Astrocyte of the spinal cord (primary cell): ENCODE measurements at regions not wholly inside any gene's neighbourhood (a gene's known extent, or its start where the extent isn't known, plus 50 kb on each side); places are given as distances from the start of the nearest gene placed in this dataset.

Source experiments
- DNase-seq: peaks from one replicate; pipeline ENCODE4 v3.0.0; 2011; ENCODE audit warnings: low read depth, low spot score
- H3K4me3 ChIP-seq: 2 replicates; pipeline ENCODE4 v1.5.1; 2011; ENCODE audit warnings: low read depth, mild to moderate bottlenecking, low read length, moderate library complexity
- CTCF ChIP-seq: IDR thresholded peaks from 2 replicates; pipeline ENCODE4 v1.5.1; 2012; ENCODE audit warnings: low read depth, mild to moderate bottlenecking, low read length, inconsistent platforms
- in situ Hi-C: cut with HindIII; loops from 2 replicates; pipeline ENCODE4 v1.10.0; 2017; ENCODE audit warnings: low sequenced_read_pairs

- in situ Hi-C loops, result no loop called here
- no peak overlapping the region for H3K4me3 ChIP-seq
- DNase-seq, result peak; percentile 29
- TF ChIP-seq CTCF, result no peak
Measured at GRCh38 chr12:86683568-86684304, 427.5 kb upstream of the MGAT4C start.

- H3K4me3 ChIP-seq, result no peak overlapping the region
- in situ Hi-C loops, result no loop called here
- TF ChIP-seq CTCF, result no peak
- DNase-seq, result no peak
Measured at GRCh38 chr12:86681060-86681459, 424.9 kb upstream of the MGAT4C start.

GRCh38 chr12:86675197-86675596 is 419.0 kb upstream of the MGAT4C start:
- no peak for DNase-seq
- in situ Hi-C loops, result no loop called here
- no peak overlapping the region for H3K4me3 ChIP-seq
- TF ChIP-seq CTCF, result no peak

GRCh38 chr12:86670986-86671385 is 414.8 kb upstream of the MGAT4C start:
- DNase-seq, result no peak
- no peak overlapping the region for H3K4me3 ChIP-seq
- TF ChIP-seq CTCF, result no peak
- in situ Hi-C loops, result no loop called here

- no peak for TF ChIP-seq CTCF
- in situ Hi-C loops, result no loop called here
- DNase-seq, result no peak
- no peak overlapping the region for H3K4me3 ChIP-seq
Measured at GRCh38 chr12:86669010-86669409, 412.8 kb upstream of the MGAT4C start.

GRCh38 chr12:86666316-86666715 is 410.1 kb upstream of the MGAT4C start:
- DNase-seq, result no peak
- in situ Hi-C loops, result no loop called here
- TF ChIP-seq CTCF, result no peak
- no peak overlapping the region for H3K4me3 ChIP-seq
